ENCODE measurements at regions not wholly inside any gene's neighbourhood (a gene's known extent, or its start where the extent isn't known, plus 50 kb on each side); places are given as distances from the start of the nearest gene placed in this dataset.

DNA sequence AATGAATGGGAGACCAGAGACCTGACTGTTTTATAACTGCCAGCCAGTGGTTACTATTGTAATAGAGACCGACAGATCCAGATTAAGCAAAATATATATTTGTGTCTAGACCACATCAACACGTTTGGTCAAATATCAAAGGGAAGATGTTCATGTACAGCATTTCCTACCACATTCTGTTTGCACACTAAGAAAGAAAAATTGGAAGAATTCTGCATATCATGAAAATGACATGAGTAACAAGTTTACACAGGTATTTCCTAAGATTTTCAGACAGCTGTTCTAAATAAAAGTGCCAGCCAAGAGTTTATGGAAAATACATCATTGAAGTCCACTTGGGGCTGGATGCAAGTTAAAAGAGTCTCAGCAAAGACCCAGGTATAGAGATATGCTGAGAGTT, 145.5 kb upstream of the ANO3 start:
- no peak for TF ChIP-seq POLR2A (IDR thresholded peaks at IDR 0.05)
- TF ChIP-seq POLR2AphosphoS5 (IDR thresholded peaks at IDR 0.05) = no peak
- TF ChIP-seq, protein P1, sequence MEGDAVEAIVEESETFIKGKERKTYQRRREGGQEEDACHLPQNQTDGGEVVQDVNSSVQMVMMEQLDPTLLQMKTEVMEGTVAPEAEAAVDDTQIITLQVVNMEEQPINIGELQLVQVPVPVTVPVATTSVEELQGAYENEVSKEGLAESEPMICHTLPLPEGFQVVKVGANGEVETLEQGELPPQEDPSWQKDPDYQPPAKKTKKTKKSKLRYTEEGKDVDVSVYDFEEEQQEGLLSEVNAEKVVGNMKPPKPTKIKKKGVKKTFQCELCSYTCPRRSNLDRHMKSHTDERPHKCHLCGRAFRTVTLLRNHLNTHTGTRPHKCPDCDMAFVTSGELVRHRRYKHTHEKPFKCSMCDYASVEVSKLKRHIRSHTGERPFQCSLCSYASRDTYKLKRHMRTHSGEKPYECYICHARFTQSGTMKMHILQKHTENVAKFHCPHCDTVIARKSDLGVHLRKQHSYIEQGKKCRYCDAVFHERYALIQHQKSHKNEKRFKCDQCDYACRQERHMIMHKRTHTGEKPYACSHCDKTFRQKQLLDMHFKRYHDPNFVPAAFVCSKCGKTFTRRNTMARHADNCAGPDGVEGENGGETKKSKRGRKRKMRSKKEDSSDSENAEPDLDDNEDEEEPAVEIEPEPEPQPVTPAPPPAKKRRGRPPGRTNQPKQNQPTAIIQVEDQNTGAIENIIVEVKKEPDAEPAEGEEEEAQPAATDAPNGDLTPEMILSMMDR (IDR thresholded peaks at IDR 0.05) = no peak
